ENCODE measurements at regions not wholly inside any gene's neighbourhood (a gene's known extent, or its start where the extent isn't known, plus 50 kb on each side); places are given as distances from the start of the nearest gene placed in this dataset.

DNA sequence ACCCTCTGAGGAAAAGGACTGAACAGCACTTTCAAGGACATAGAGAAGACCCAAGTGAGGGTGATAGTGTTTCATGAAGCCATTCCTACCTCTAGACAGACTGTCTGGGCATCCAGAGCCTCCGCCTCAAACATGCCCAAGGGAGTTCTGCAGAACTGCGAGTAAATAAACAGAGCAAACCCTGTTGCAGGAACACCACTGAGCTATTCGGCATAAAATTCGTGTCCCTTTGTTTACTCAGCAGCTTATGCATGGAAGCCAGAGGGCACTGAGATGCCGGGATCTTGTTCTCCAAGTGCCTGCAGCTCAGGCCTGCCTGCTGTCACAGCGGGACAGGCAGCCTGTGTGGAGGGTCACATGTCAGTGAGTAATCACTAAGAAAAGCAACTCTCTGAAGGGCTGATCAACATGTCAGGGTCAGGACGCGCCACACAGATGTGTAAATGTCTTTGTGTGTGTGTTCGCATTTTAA, 164.9 kb upstream of the HEY2 start (continued):
- TF ChIP-seq, protein P1, sequence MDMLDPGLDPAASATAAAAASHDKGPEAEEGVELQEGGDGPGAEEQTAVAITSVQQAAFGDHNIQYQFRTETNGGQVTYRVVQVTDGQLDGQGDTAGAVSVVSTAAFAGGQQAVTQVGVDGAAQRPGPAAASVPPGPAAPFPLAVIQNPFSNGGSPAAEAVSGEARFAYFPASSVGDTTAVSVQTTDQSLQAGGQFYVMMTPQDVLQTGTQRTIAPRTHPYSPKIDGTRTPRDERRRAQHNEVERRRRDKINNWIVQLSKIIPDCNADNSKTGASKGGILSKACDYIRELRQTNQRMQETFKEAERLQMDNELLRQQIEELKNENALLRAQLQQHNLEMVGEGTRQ (IDR thresholded peaks at IDR 0.05; ENCODE audit: low read length) = 0 out of 2 replicates have a peak, but pooled peaks have one; percentile 17
- TF ChIP-seq NRF1 (IDR thresholded peaks at IDR 0.05; ENCODE audit: low read depth, low read length) (no peak), BCL11A (IDR thresholded peaks at IDR 0.05; ENCODE audit: low read depth in 2 of 2, low read length in 2 of 2) (peak in 1 of 2 experiments; percentile 17), RAD21 (IDR thresholded peaks at IDR 0.05 in 1 of 2, conservative IDR thresholded peaks at IDR 0.05 in 1 of 2; ENCODE audit: low read depth in 2 of 2, low read length in 2 of 2) (peak; percentile 45 to 62), POU5F1 (IDR thresholded peaks at IDR 0.05; ENCODE audit: low read depth, low read length) (no peak), JUND (IDR thresholded peaks at IDR 0.05; ENCODE audit: low read length) (peak; percentile 81; the same call in 1 of the 2 replicates), HDAC2 (IDR thresholded peaks at IDR 0.05; ENCODE audit: borderline replicate concordance in 1 of 2, low read depth in 2 of 2, low read length in 2 of 2) (peak in 1 of 2 experiments; percentile 70; a peak in 2 of 4 replicates), TCF12 (IDR thresholded peaks at IDR 0.05; ENCODE audit: low read depth, low read length) (peak; percentile 69; the same call in 1 of the 2 replicates), SIN3A (conservative IDR thresholded peaks at IDR 0.05 in 1 of 2, IDR thresholded peaks at IDR 0.05 in 1 of 2; ENCODE audit: low read depth in 1 of 2, low read length in 2 of 2) (0 out of 4 replicates have a peak, but pooled peaks of 1 of the 2 experiments have one; percentile 2), SP4 (IDR thresholded peaks at IDR 0.05; ENCODE audit: low read length) (0 out of 2 replicates have a peak, but pooled peaks have one; percentile 38), ASH2L (IDR thresholded peaks at IDR 0.05; ENCODE audit: low read length) (no peak), CBX8 (IDR thresholded peaks at IDR 0.05; ENCODE audit: borderline replicate concordance, low read depth, low read length) (no peak)

Measured in H1 (cell line).